GM18499 (cell line): ENCODE measurements at regions not wholly inside any gene's neighbourhood (a gene's known extent, or its start where the extent isn't known, plus 50 kb on each side); places are given as distances from the start of the nearest gene placed in this dataset.
"Not testable (repeated sequence)": the region's sequence is repeated elsewhere in the genome, so short reads cannot be mapped to it uniquely, and the experiment has no call there.

Source experiments
- ATAC-seq: cut with Tn5 transposase; IDR thresholded peaks from one replicate; pipeline ENCODE4 v1.9.1; 2021; ENCODE audit warnings: moderate number of reproducible peaks; ENCODE audit not compliant: insufficient read depth, unreplicated experiment

- no peak for ATAC-seq
Measured at GRCh38 chr4:18511727-18512126, 490.2 kb upstream of the LCORL start.

GRCh38 chr4:18508786-18509185 lies 487.2 kb upstream of the LCORL start:
- ATAC-seq = no peak

GRCh38 chr4:18480928-18481327 lies 459.4 kb upstream of the LCORL start:
- no peak for ATAC-seq

- ATAC-seq = no peak
Measured at GRCh38 chr4:18480342-18480741, 458.8 kb upstream of the LCORL start.

DNA sequence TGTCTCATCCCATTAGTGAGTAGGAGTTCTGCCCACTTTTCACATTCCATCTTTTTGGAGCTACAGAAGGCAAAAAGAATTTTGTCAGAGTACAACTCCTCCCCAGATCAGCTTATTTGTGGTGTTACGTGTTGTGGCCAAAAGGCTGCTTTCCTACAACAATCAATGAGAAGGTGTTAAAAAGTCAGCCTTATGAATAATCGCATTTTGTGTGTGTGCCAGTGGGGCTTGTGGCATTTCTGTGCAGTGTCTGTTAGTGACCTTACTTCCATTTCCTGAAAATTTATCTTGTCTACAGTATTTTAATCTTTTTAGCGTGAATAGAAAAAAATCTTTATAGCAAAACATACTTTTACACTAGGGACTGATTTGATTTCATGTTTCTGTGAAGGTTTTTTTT lies 458.3 kb upstream of the LCORL start:
- no peak for ATAC-seq

DNA sequence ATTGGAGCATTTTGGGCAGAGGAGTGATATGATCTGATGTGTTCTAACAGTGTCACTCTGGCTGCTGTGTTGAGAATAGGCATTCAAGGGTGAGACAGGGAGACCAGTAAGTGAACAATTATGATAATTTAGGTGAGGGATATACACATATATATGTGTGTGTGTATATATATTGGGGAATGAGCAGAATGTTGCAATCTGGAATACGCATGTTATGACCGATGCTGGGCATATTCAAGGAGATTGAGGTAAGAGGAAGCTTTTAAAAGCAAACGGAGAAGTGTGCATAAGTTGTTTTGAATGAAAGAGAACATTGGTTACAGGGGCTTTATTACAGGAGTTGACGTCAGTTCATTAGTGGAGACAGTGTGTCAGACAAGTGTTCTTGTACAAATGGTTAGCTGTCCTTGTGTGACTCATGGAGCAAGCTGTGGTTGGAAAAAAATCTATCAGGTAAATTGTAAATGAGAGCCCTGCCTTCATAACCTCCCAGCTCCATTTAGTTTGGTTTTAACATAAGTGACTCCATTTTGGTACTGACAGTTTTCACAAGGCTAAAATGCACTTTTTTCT lies 442.5 kb upstream of the LCORL start:
- ATAC-seq = no peak

GRCh38 chr4:18458465-18458864 lies 436.9 kb upstream of the LCORL start:
- ATAC-seq = no peak

- ATAC-seq = no peak
Measured at GRCh38 chr4:18454349-18454748, 432.8 kb upstream of the LCORL start.

GRCh38 chr4:18445110-18445509 lies 423.6 kb upstream of the LCORL start:
- no peak for ATAC-seq

DNA sequence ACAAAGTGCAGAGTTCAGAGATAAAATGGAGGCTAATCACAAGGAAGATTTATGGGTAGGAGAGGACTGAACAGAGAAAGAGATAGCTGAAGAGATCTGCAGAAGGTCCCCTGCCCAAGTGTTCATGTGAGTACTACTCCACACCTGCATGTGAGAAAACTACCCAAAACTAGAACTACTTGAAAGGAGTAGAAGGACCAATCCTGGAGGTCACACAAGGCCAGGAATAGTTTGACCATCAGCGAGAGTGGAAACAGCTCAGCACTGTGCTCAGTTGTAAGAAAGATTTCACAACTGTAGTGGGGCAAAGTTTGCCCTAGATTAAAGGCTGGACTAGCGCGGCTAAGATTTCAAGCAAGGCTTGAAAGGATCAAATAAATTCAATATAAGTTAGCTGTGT lies 422.7 kb upstream of the LCORL start:
- ATAC-seq = no peak

DNA sequence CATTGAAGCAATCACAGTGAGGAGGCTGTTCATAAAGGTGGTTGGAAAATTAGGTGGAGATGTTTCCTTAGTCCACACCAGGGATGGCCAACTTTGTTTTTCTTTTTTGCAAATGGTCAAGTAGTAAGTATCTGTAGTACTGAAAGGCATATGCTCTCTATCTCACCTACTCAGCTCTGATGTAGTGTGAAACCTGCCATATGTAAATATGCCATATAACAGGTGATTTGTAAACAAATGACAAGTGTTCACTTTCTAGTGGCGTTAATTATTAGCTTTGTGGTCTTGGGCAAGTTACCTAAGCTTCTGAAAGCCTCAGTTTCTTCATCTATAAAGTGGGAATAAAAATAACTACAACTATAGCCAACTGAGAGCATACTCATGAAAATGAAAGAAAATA lies 421.4 kb upstream of the LCORL start:
- ATAC-seq = no peak

- ATAC-seq = no peak
Measured at GRCh38 chr4:18441676-18442075, 420.1 kb upstream of the LCORL start.

GRCh38 chr4:18441203-18441590 lies 419.6 kb upstream of the LCORL start:
- ATAC-seq = no peak

GRCh38 chr4:18440527-18441202 lies 419.1 kb upstream of the LCORL start:
- ATAC-seq = no peak

GRCh38 chr4:18439311-18439710 lies 417.8 kb upstream of the LCORL start:
- ATAC-seq = no peak

DNA sequence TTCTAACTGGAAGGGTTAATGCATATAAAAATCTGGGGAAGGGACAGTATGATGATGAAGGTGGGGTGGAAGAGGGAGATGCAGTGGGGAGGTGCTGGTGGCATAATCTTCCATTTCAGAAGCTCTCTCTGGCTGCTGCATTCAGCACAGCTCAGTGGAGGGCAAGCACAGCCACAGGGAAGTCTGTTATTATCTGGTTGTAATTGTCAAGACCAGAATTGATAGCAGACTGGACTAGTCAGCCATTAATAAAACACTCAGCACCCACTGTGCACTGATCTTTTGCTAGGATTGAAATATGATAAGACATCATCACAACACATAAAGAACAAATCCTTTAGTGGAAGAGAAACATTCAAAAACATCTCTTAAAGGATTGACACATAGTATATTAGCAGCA lies 414.2 kb upstream of the LCORL start:
- no peak for ATAC-seq

DNA sequence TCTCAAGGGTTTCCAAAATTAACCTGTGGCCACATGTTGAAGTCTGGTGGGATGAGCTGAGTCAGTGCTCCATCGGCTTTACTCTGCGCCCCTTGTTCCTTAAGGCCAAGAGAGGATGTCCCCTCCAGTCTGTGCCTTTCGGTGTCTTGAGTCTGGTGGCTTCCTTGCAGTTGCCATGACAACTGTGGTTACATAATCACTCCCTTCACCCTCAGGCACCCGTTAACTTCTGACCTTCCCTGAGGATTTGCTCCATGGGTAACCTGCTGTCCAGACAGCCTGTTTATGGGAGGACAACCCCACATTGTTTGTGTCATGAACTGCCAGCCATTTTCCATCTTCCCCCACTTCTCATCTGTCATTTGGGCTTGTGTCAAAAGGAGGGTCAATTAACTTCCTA lies 401.1 kb upstream of the LCORL start:
- no peak for ATAC-seq

GRCh38 chr4:18421519-18421918 lies 400.0 kb upstream of the LCORL start:
- no peak for ATAC-seq

DNA sequence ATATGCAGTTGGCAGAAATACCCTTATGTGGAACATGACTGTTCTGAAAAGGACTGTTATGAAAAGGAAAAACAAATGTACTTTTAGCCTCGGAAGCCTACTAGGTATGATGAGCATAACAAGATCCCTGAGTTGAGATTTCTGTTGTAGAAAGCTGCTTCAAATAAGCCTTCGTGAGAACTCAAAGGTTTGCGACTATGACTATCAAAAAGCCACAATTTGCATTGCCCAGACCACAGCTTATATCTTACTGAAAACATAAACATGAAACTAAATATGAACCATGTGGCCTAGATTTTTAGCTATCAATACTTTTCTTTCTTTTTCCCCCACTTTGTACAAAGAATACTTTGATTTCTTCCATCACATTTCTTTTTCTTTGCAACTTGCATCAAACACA lies 398.2 kb upstream of the LCORL start:
- no peak for ATAC-seq

- not testable (repeated sequence) for ATAC-seq
Measured at GRCh38 chr4:18418195-18418898, 396.8 kb upstream of the LCORL start.

DNA sequence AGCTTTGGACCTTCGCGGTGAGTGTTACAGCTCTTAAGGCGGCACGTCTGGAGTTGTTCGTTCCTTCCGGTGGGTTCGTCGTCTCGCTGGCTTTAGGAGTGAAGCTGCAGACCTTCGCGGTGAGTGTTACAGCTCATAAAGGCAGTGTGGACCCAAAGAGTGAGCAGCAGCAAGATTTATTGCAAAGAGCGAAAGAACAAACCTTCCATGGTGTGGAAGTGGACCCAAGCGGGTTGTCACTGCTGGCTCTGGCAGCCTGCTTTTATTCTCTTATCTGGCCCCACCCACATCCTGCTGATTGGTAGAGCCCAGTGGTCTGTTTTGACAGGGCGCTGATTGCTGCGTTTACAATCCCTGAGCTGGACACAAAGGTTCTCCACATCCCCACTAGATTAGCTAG lies 396.1 kb upstream of the LCORL start:
- ATAC-seq = not testable (repeated sequence)

GRCh38 chr4:18406264-18406663 lies 384.7 kb upstream of the LCORL start:
- no peak for ATAC-seq
